GM12874 (cell line): ENCODE measurements at regions not wholly inside any gene's neighbourhood (a gene's known extent, or its start where the extent isn't known, plus 50 kb on each side); places are given as distances from the start of the nearest gene placed in this dataset.

Source experiments
- CTCF ChIP-seq: IDR thresholded peaks from 2 replicates; pipeline ENCODE4 v1.5.1; 2011; ENCODE audit warnings: low read depth, mild to moderate bottlenecking, control low read depth, low read length, moderate library complexity; ENCODE audit not compliant: insufficient read depth

GRCh38 chr7:20484356-20484755 is 131.1 kb upstream of the ABCB5 start:
- no peak for TF ChIP-seq CTCF

- no peak for TF ChIP-seq CTCF
Observed at GRCh38 chr7:20488850-20489249, 126.6 kb upstream of the ABCB5 start.

GRCh38 chr7:20491284-20491683 is 124.2 kb upstream of the ABCB5 start:
- TF ChIP-seq CTCF, result no peak

- no peak for TF ChIP-seq CTCF
Observed at GRCh38 chr7:20494566-20494965, 120.9 kb upstream of the ABCB5 start.

- no peak for TF ChIP-seq CTCF
Observed at GRCh38 chr7:20503278-20503950, 112.1 kb upstream of the ABCB5 start.

- no peak for TF ChIP-seq CTCF
Observed at GRCh38 chr7:20504060-20504459, 111.4 kb upstream of the ABCB5 start.

- no peak for TF ChIP-seq CTCF
Observed at GRCh38 chr7:20506175-20506574, 109.3 kb upstream of the ABCB5 start.
